Peyer's patch (tissue), 4 donors: ENCODE measurements at regions not wholly inside any gene's neighbourhood (a gene's known extent, or its start where the extent isn't known, plus 50 kb on each side); places are given as distances from the start of the nearest gene placed in this dataset.

Experiments
- DNase-seq, 3 donors: peaks; one replicate each; pipeline ENCODE4 v3.0.0-alpha.2; 2017 to 2019
- H3K27ac ChIP-seq, 4 donors: fragments of 200-600 bp; sonication (generic); one replicate each; pipeline ENCODE4 v1.5.1; 2016 to 2019
- H3K27me3 ChIP-seq, 2 donors: fragments of 200-600 bp; sonication (generic); one replicate each; pipeline ENCODE4 v1.5.1; 2019
- H3K36me3 ChIP-seq, 3 donors: fragments of 200-600 bp; sonication (generic); one replicate each; pipeline ENCODE4 v1.5.1; 2016 to 2019
- H3K4me1 ChIP-seq, 4 donors: fragments of 200-600 bp; sonication (generic); one replicate each; pipeline ENCODE4 v1.5.1; 2016 to 2019
- H3K4me3 ChIP-seq, 4 donors: fragments of 200-600 bp; sonication (generic); 1 replicate in 3 of 4; 2 replicates in 1 of 4; pipeline ENCODE4 v1.5.1; 2016 to 2019; ENCODE audit warnings: mild to moderate bottlenecking in 1 of 4
- H3K9me3 ChIP-seq, 4 donors: fragments of 200-600 bp; sonication (generic); one replicate each; pipeline ENCODE4 v1.5.1; 2016 to 2019; ENCODE audit warnings: mild to moderate bottlenecking in 1 of 4
- POLR2A ChIP-seq, 2 donors: fragments of 450-650 bp; IDR thresholded peaks; one replicate each; pipeline ENCODE4 v1.5.1; 2017; ENCODE audit warnings: antibody characterized with exemption in 2 of 2, mild to moderate bottlenecking in 2 of 2, moderate library complexity in 2 of 2
- TF ChIP-seq, protein P1 (sequence below), 6 experiments: fragments of 450-650 bp in 4 of 6; fragments of 200-600 bp in 2 of 6; sonication (generic) in 1 of 6; IDR thresholded peaks; one replicate each; pipeline ENCODE4 v1.5.1; 2017 to 2019; ENCODE audit warnings: antibody characterized with exemption in 6 of 6, mild to moderate bottlenecking in 3 of 6, moderate library complexity in 1 of 6

DNA sequence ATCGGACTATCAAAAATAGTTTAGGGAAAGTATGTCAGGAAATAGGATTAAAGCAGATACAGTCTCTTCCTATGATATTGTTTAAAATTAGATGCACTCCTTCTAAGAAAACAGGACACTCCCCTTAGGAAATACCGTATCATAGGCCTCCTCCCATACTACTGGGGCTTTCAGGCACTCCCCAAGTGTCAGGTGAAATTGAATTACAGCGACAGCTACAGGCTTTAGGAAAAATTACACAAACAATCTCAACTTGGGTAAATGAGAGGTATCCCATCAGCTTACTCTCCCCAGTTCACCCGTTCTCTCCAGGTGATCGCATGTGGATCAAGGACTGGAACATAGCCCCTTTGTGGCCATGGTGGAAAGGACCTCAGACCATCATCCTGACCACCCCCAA lies 110.4 kb upstream of the EPB41L4A start:
- H3K4me1 ChIP-seq: peaks cover 0 to 4% (median 0%) of the 10 kb centered on the region in 4 donors
- H3K9me3 ChIP-seq: no peaks in the 10 kb centered on the region
- no peak for DNase-seq
- H3K27me3 ChIP-seq: no peaks in the 10 kb centered on the region
- no peak overlapping the region for H3K27ac ChIP-seq
- no peak overlapping the region for H3K4me3 ChIP-seq
- TF ChIP-seq, protein P1, sequence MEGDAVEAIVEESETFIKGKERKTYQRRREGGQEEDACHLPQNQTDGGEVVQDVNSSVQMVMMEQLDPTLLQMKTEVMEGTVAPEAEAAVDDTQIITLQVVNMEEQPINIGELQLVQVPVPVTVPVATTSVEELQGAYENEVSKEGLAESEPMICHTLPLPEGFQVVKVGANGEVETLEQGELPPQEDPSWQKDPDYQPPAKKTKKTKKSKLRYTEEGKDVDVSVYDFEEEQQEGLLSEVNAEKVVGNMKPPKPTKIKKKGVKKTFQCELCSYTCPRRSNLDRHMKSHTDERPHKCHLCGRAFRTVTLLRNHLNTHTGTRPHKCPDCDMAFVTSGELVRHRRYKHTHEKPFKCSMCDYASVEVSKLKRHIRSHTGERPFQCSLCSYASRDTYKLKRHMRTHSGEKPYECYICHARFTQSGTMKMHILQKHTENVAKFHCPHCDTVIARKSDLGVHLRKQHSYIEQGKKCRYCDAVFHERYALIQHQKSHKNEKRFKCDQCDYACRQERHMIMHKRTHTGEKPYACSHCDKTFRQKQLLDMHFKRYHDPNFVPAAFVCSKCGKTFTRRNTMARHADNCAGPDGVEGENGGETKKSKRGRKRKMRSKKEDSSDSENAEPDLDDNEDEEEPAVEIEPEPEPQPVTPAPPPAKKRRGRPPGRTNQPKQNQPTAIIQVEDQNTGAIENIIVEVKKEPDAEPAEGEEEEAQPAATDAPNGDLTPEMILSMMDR (IDR thresholded peaks at IDR 0.05): peak in 4 of 6 experiments; percentile 47 to 54 (median 50)
- TF ChIP-seq POLR2A (IDR thresholded peaks at IDR 0.05): no peak
- no peaks in the 10 kb centered on the region for H3K36me3 ChIP-seq

DNA sequence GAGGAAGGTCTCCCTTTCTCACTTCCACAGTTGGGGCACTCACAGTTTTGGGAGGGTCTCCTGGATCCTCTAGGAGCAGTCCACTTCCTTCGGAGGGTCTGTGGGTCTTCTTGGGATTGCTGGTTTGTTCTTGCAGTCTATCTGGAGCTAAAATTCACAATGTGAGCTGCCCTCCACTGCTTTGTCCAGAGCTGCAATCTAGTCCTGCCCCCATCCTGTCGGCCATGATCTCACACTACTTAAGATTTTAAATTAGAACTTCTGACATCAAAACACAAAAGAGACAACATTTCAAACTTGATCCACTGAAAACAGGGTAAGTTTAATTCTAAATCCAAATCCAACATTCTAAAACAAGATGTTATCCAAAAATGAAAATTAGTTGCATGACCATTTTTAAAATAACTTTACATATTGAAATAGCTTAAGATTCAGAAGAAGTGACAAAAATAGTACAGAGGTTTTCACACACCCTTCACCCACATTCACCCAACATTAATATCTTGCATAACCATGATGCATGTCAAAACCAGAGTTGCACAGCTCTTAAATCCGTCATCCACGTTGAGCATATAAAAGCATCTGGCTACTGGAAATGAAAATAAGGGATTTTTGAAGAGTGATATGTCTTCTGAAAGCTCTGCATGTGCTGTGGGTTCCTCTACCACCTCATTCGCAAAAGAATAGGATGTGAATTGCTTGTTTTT lies 113.7 kb upstream of the EPB41L4A start:
- H3K4me3 ChIP-seq: no peak overlapping the region
- DNase-seq: no peak
- TF ChIP-seq, protein P1 (IDR thresholded peaks at IDR 0.05): no peak
- no peak for TF ChIP-seq POLR2A (IDR thresholded peaks at IDR 0.05)
- no peak overlapping the region for H3K27ac ChIP-seq
- no peaks in the 10 kb centered on the region for H3K9me3 ChIP-seq
- no peaks in the 10 kb centered on the region for H3K36me3 ChIP-seq
- no peaks in the 10 kb centered on the region for H3K27me3 ChIP-seq
- H3K4me1 ChIP-seq: no peaks in the 10 kb centered on the region

DNA sequence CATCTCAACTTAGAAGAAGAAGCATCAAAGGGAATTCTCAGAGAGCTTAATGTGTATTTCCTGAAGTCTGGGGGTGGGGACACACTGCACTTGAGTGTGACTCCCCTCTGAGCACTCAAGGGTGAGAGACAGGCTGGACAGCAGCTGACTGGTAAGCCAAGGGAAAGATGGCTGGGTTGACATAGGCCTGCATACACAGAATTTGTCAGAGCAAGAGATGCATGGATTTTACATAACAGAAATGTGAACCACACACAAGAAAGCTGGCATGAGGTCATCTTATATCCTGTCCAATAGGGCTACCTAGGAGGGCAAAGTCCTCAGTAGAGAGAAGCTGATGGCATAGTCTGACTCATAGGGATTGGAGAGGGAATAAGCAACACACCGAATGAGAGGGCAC lies 114.3 kb upstream of the EPB41L4A start:
- Histone ChIP-seq H3K9me3 (no peaks in the 10 kb centered on the region), H3K4me1 (no peaks in the 10 kb centered on the region), H3K36me3 (no peaks in the 10 kb centered on the region), H3K27me3 (no peaks in the 10 kb centered on the region), H3K4me3 (no peak overlapping the region), H3K27ac (no peak overlapping the region)
- DNase-seq: peak in 1 of 3 donors; percentile 63
- TF ChIP-seq, protein P1 (IDR thresholded peaks at IDR 0.05): no peak
- TF ChIP-seq POLR2A (IDR thresholded peaks at IDR 0.05): no peak

DNA sequence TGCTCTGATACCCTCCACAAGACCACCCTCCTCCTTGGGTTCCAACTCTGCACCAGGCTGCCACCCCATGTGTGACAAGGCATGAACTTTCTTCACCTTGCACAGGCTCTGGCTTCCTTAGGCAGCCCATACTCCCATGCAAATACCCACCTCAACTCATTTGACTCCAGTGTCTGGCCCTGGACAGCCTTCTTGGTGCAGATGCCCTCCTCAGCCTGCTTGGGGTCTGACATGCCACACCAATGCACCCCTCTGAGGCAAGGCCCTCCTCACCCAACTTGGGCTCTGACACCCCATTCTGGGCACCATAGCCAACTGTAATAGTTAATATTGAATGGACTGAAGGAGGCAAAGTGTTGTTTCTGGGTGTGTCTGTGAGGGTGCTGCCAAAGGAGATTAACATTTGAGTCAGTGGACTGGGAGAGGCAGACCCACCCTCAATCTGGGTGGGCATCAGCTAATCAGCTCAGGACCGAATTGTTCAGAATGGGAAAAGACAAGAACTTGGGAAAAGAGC lies 115.0 kb upstream of the EPB41L4A start:
- no peaks in the 10 kb centered on the region for H3K4me1 ChIP-seq
- no peaks in the 10 kb centered on the region for H3K9me3 ChIP-seq
- no peak for DNase-seq
- no peak overlapping the region for H3K4me3 ChIP-seq
- no peaks in the 10 kb centered on the region for H3K36me3 ChIP-seq
- TF ChIP-seq, protein P1 (IDR thresholded peaks at IDR 0.05): no peak
- TF ChIP-seq POLR2A (IDR thresholded peaks at IDR 0.05): no peak
- H3K27me3 ChIP-seq: no peaks in the 10 kb centered on the region
- no peak overlapping the region for H3K27ac ChIP-seq

DNA sequence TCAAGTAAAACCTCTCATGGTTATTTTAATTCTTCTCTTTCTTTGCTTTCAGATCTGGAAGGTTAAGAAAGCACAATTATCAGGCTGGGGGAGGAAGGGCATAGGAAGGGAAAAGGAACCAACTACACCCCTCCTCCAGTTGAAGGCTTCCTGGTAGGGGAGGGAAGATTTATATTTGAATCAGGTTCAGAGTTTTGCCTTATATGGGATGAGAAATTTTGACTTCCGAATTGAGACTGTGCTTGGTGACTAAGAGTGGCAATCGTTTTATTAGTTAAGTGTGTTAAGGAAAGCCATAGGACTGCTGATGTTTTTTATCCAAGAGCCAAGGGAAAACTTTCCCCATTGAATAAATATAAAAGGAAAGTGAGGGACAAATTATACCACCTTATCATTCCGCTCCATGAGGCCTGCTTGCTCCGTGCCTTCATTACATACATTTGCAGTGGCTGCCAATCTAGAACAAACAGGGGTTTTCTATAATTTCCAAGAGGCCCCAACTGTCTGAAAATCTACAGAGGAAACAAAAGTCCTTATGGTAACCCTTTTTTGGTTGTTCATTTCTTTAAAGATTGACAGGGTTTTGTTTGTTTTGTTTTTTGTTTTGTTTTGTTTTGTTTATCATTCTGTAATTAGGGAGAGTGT lies 115.7 kb upstream of the EPB41L4A start:
- H3K9me3 ChIP-seq: no peaks in the 10 kb centered on the region
- H3K27me3 ChIP-seq: no peaks in the 10 kb centered on the region
- no peak for TF ChIP-seq POLR2A (IDR thresholded peaks at IDR 0.05)
- TF ChIP-seq, protein P1 (IDR thresholded peaks at IDR 0.05): no peak
- no peak overlapping the region for H3K4me3 ChIP-seq
- H3K36me3 ChIP-seq: no peaks in the 10 kb centered on the region
- no peak for DNase-seq
- no peak overlapping the region for H3K27ac ChIP-seq
- no peaks in the 10 kb centered on the region for H3K4me1 ChIP-seq
